ENCODE measurements at regions not wholly inside any gene's neighbourhood (a gene's known extent, or its start where the extent isn't known, plus 50 kb on each side); places are given as distances from the start of the nearest gene placed in this dataset.

DNA sequence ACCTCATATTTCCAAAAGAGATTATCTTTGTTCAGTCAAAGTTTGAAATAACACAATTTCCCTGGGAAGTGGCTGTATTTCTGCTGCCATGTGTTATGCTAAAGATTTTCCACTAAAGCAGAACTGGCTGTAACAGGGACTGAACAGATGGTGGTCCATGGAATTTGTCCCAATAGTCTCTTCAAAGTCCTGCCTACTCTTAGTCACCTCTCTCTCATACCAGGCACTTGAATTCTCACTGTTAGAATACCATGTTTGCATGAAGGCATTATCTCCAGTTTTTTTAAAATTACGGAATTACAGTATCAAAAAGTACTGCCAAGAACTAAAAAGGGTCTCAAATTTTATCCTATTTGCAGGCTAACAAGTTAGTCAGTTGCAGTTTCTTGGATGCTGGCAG lies 105.0 kb upstream of the HDDC2 start:
- 76% methylated on average over 1 of the region's 1 CpG; no CpG with 5 or more reads in 1 of the 2 experiments for WGBS, 2 experiments (ENCODE audit: extremely low coverage in 1 of 2, insufficient coverage in 1 of 2, insufficient read length in 1 of 2, insufficient replicate concordance in 2 of 2, low coverage in 1 of 2, low lambda C conversion rate in 2 of 2, missing lambda C conversion rate in 1 of 2)
- Histone ChIP-seq H3K36me3 (ENCODE audit: control insufficient read depth in 2 of 4, insufficient read depth in 4 of 4, low read length in 3 of 4) (no peaks in the 10 kb centered on the region), H3K56ac (replicated peaks; ENCODE audit: insufficient read length, low read depth, low read length) (no peak overlapping the region), H3K23ac (ENCODE audit: insufficient read length) (no peak overlapping the region), H3K27me3 (replicated peaks in 1 of 4; ENCODE audit: control insufficient read depth in 3 of 4, extremely low read depth in 1 of 4, insufficient read depth in 3 of 4, low read length in 3 of 4) (no peaks in the 10 kb centered on the region), H3K4ac (replicated peaks; ENCODE audit: insufficient read length, low read depth, low read length) (no peak overlapping the region), H3K4me2 (ENCODE audit: insufficient read depth in 1 of 2, low read depth in 2 of 2, low read length in 2 of 2) (no peak overlapping the region), H3K14ac (ENCODE audit: insufficient read length) (no peak overlapping the region), H2BK12ac (ENCODE audit: low read depth, low read length) (no peak overlapping the region), H3K9ac (replicated peaks in 1 of 4; ENCODE audit: extremely low read depth in 1 of 4, low read depth in 3 of 4, low read length in 3 of 4) (no peak overlapping the region), H3K79me2 (ENCODE audit: control insufficient read depth in 1 of 2, insufficient read depth in 2 of 2, low read length in 2 of 2) (no peaks in the 10 kb centered on the region), H2AFZ (ENCODE audit: low read length) (no peak overlapping the region), H2AK5ac (ENCODE audit: low read depth, low read length) (no peak overlapping the region), H2BK120ac (replicated peaks; ENCODE audit: low read depth, low read length) (no peak overlapping the region), H4K91ac (replicated peaks; ENCODE audit: insufficient read length, low read length) (no peak overlapping the region), H3K79me1 (ENCODE audit: low read depth, low read length) (no peaks in the 10 kb centered on the region), H2BK5ac (ENCODE audit: low read depth, low read length) (no peak overlapping the region), H3K27ac (ENCODE audit: low read depth, low read length) (no peak overlapping the region), H4K20me1 (replicated peaks in 1 of 2; ENCODE audit: control insufficient read depth in 1 of 2, insufficient read depth in 2 of 2, low read length in 2 of 2) (no peaks in the 10 kb centered on the region), H4K8ac (ENCODE audit: extremely low read depth, insufficient read depth, low read length) (no peak overlapping the region), H3K4me3 (ENCODE audit: extremely low read depth in 1 of 4, insufficient read depth in 2 of 4, low read depth in 3 of 4, low read length in 4 of 4) (no peak overlapping the region), H3K9me3 (ENCODE audit: insufficient read depth in 2 of 2, low read depth in 1 of 2, low read length in 1 of 2) (no peaks in the 10 kb centered on the region; a peak in 1 of 4 replicates), H4K5ac (ENCODE audit: insufficient read length, low read depth, low read length) (no peak overlapping the region), H2BK20ac (ENCODE audit: low read length) (no peak overlapping the region), H3K23me2 (ENCODE audit: low read depth, low read length) (no peaks in the 10 kb centered on the region; the same call in 1 of the 2 replicates), H2BK15ac (ENCODE audit: low read length) (no peak overlapping the region), H3K18ac (ENCODE audit: extremely low read depth, low read length) (no peak overlapping the region), H3K4me1 (replicated peaks in 1 of 4; ENCODE audit: control insufficient read depth in 3 of 4, insufficient read depth in 4 of 4, low read length in 3 of 4) (no peaks in the 10 kb centered on the region)
- ChIA-PET CTCF (ENCODE audit: partially characterized antibody) (interaction anchor here (1.1 kb wide), 1 partner anchor 154 kb away, joined by 3 read pairs; no protein-coding TSS in a partner anchor), POLR2A (ENCODE audit: partially characterized antibody) (no interaction called here)
- DNase-seq (ENCODE audit: low read depth in 1 of 2, low spot score in 2 of 2): no peak
- FAIRE-seq: no peak
- TF ChIP-seq SIN3A (conservative IDR thresholded peaks at IDR 0.05 in 1 of 2, IDR thresholded peaks at IDR 0.05 in 1 of 2; ENCODE audit: low read depth in 1 of 2, low read length in 2 of 2) (no peak), BACH1 (IDR thresholded peaks at IDR 0.05; ENCODE audit: low read length) (no peak), POU5F1 (IDR thresholded peaks at IDR 0.05; ENCODE audit: low read depth, low read length) (no peak), TAF1 (IDR thresholded peaks at IDR 0.05; ENCODE audit: low read depth, low read length) (no peak), POLR2AphosphoS5 (IDR thresholded peaks at IDR 0.05; ENCODE audit: low read depth, low read length) (no peak), TBP (IDR thresholded peaks at IDR 0.05; ENCODE audit: low read depth, low read length) (no peak), CBX5 (IDR thresholded peaks at IDR 0.05; ENCODE audit: low read depth, low read length) (no peak), TCF12 (IDR thresholded peaks at IDR 0.05; ENCODE audit: low read depth, low read length) (no peak), JUND (IDR thresholded peaks at IDR 0.05; ENCODE audit: low read length) (no peak), CREB1 (IDR thresholded peaks at IDR 0.05) (no peak), HDAC2 (IDR thresholded peaks at IDR 0.05; ENCODE audit: borderline replicate concordance in 1 of 2, low read depth in 2 of 2, low read length in 2 of 2) (no peak), GTF2F1 (IDR thresholded peaks at IDR 0.05; ENCODE audit: borderline replicate concordance, low read depth, low read length) (no peak), SP1 (IDR thresholded peaks at IDR 0.05; ENCODE audit: low read depth, low read length) (no peak), SIX5 (IDR thresholded peaks at IDR 0.05; ENCODE audit: low read depth, low read length) (no peak), EP300 (IDR thresholded peaks at IDR 0.05; ENCODE audit: borderline replicate concordance in 1 of 2, low read depth in 2 of 2, low read length in 2 of 2) (no peak), TAF7 (optimal IDR thresholded peaks at IDR 0.05; ENCODE audit: borderline replicate concordance, low read depth, low read length) (no peak), CEBPB (IDR thresholded peaks at IDR 0.05; ENCODE audit: low read depth, low read length) (no peak)

All from H1 (cell line).